RPMI8226 (cell line): ENCODE measurements at regions not wholly inside any gene's neighbourhood (a gene's known extent, or its start where the extent isn't known, plus 50 kb on each side); places are given as distances from the start of the nearest gene placed in this dataset.

ENCODE experiments used
- DNase-seq: peaks from one replicate; pipeline ENCODE4 v3.0.0-alpha.2; 2015

GRCh38 chr15:61459785-61460707 is 230.9 kb upstream of the RORA start:
- no peak for DNase-seq

- DNase-seq: no peak
These were observed 228.1 kb upstream of the RORA start for GRCh38 chr15:61457050-61457733.

- no peak for DNase-seq
These were observed 220.1 kb upstream of the RORA start for GRCh38 chr15:61449186-61449702.

GRCh38 chr15:61447981-61448380 is 218.9 kb upstream of the RORA start:
- no peak for DNase-seq

GRCh38 chr15:61444585-61444984 is 215.5 kb upstream of the RORA start:
- no peak for DNase-seq

- no peak for DNase-seq
These were observed 213.7 kb upstream of the RORA start for GRCh38 chr15:61442821-61443220.

GRCh38 chr15:61441891-61442290 is 212.8 kb upstream of the RORA start:
- no peak for DNase-seq

GRCh38 chr15:61426466-61426865 is 197.4 kb upstream of the RORA start:
- no peak for DNase-seq

GRCh38 chr15:61425934-61426333 is 196.8 kb upstream of the RORA start:
- DNase-seq: no peak

- DNase-seq: no peak
These were observed 193.7 kb upstream of the RORA start for GRCh38 chr15:61422773-61423172.

- DNase-seq: no peak
These were observed 192.8 kb upstream of the RORA start for GRCh38 chr15:61421938-61422337.

- no peak for DNase-seq
These were observed 192.4 kb upstream of the RORA start for GRCh38 chr15:61421470-61421869.

GRCh38 chr15:61420546-61420945 is 191.4 kb upstream of the RORA start:
- DNase-seq: no peak

- DNase-seq: no peak
These were observed 186.6 kb upstream of the RORA start for GRCh38 chr15:61415617-61416120.

- DNase-seq: no peak
These were observed 182.9 kb upstream of the RORA start for GRCh38 chr15:61411902-61412510.

- no peak for DNase-seq
These were observed 181.6 kb upstream of the RORA start for GRCh38 chr15:61410662-61411061.

- peak; percentile 23 for DNase-seq
These were observed 175.5 kb upstream of the RORA start for GRCh38 chr15:61404567-61404966.

- no peak for DNase-seq
These were observed 174.8 kb upstream of the RORA start for GRCh38 chr15:61403884-61404283.

- no peak for DNase-seq
These were observed 173.0 kb upstream of the RORA start for GRCh38 chr15:61401903-61402698.

GRCh38 chr15:61398310-61398709 is 169.2 kb upstream of the RORA start:
- DNase-seq: no peak

GRCh38 chr15:61396235-61396919 is 167.3 kb upstream of the RORA start:
- DNase-seq: no peak

- peak; percentile 31 for DNase-seq
These were observed 164.8 kb upstream of the RORA start for GRCh38 chr15:61393949-61394348.
